HL-60 (cell line): ENCODE measurements at regions not wholly inside any gene's neighbourhood (a gene's known extent, or its start where the extent isn't known, plus 50 kb on each side); places are given as distances from the start of the nearest gene placed in this dataset.

Experiments used
- POLR2AphosphoS5 ChIP-seq: IDR thresholded peaks from 2 replicates; pipeline ENCODE4 v1.6.1; 2012; ENCODE audit warnings: low read depth
- TF ChIP-seq, protein P1 (sequence below): IDR thresholded peaks from one replicate; pipeline ENCODE4 v1.5.1; 2011; ENCODE audit warnings: low read length, control low read depth, inconsistent platforms; ENCODE audit not compliant: insufficient read depth

DNA sequence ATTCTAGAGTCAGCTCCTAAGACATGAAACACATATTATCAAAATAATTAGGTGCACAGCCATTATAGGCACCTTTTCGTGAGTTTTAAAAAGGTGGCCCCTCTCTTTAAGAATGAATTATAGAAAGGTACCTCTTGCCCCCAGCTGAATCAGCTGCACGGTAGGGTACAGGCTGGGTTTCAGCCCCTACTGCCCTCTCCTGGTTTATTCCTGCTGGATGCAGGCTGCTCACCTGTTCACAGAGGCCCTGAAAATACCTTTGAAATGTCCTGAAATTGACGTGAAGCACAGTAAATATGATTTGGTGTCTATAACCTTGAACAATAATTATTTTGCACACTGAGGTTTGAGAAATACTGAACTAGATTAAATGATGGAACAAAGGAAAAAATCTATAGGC lies 504.8 kb upstream of the SGCD start:
- TF ChIP-seq POLR2AphosphoS5, result no peak
- TF ChIP-seq, protein P1, sequence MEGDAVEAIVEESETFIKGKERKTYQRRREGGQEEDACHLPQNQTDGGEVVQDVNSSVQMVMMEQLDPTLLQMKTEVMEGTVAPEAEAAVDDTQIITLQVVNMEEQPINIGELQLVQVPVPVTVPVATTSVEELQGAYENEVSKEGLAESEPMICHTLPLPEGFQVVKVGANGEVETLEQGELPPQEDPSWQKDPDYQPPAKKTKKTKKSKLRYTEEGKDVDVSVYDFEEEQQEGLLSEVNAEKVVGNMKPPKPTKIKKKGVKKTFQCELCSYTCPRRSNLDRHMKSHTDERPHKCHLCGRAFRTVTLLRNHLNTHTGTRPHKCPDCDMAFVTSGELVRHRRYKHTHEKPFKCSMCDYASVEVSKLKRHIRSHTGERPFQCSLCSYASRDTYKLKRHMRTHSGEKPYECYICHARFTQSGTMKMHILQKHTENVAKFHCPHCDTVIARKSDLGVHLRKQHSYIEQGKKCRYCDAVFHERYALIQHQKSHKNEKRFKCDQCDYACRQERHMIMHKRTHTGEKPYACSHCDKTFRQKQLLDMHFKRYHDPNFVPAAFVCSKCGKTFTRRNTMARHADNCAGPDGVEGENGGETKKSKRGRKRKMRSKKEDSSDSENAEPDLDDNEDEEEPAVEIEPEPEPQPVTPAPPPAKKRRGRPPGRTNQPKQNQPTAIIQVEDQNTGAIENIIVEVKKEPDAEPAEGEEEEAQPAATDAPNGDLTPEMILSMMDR, result no peak
